Mammary epithelial cell (primary cell): ENCODE measurements at regions not wholly inside any gene's neighbourhood (a gene's known extent, or its start where the extent isn't known, plus 50 kb on each side); places are given as distances from the start of the nearest gene placed in this dataset.

Source experiments
- CTCF ChIP-seq, 2 donors: IDR thresholded peaks in 1 of 2; conservative IDR thresholded peaks in 1 of 2; 2 replicates each; pipeline ENCODE4 v1.5.1; 2011 to 2012; ENCODE audit warnings: inconsistent platforms in 2 of 2, low read length in 2 of 2, mild to moderate bottlenecking in 2 of 2, control low read depth in 1 of 2, low read depth in 1 of 2; ENCODE audit not compliant: insufficient read depth in 1 of 2; ENCODE audit errors: extremely low read depth in 1 of 2
- EZH2 ChIP-seq: IDR thresholded peaks from 2 replicates; pipeline ENCODE4 v1.6.1; 2012; ENCODE audit warnings: low read length, inconsistent platforms, borderline replicate concordance

GRCh38 chr5:128815201-128815600 lies 150.1 kb upstream of the SLC27A6 start:
- TF ChIP-seq EZH2 = no peak
- TF ChIP-seq CTCF (conservative IDR thresholded peaks at IDR 0.05 in 1 of 2, IDR thresholded peaks at IDR 0.05 in 1 of 2; ENCODE audit: extremely low read depth in 1 of 2, insufficient read depth in 1 of 2, low read depth in 1 of 2, low read length in 2 of 2) = no peak
